Dendritic cell treated with granulocyte-macrophage colony-stimulating factor and Interleukin-4, amounts not matched to agents 40 ng/mL and 50 ng/mL, for 4 days (primary cell): ENCODE measurements at regions not wholly inside any gene's neighbourhood (a gene's known extent, or its start where the extent isn't known, plus 50 kb on each side); places are given as distances from the start of the nearest gene placed in this dataset.

ENCODE experiments used
- H3K27ac Mint-ChIP-seq: one replicate; pipeline ENCODE4 v1.8.0; 2022; ENCODE audit warnings: mild to moderate bottlenecking, mixed read lengths
- H3K27me3 Mint-ChIP-seq: one replicate; pipeline ENCODE4 v1.8.0; 2022; ENCODE audit warnings: mild to moderate bottlenecking, mixed read lengths
- H3K36me3 Mint-ChIP-seq: one replicate; pipeline ENCODE4 v1.8.0; 2022; ENCODE audit warnings: low read depth, mixed read lengths
- H3K4me1 Mint-ChIP-seq: one replicate; pipeline ENCODE4 v1.8.0; 2022; ENCODE audit warnings: low read depth, mixed read lengths
- H3K4me3 Mint-ChIP-seq: one replicate; pipeline ENCODE4 v1.8.0; 2022; ENCODE audit warnings: mild to moderate bottlenecking, moderate library complexity, mixed read lengths
- H3K9me3 Mint-ChIP-seq: one replicate; pipeline ENCODE4 v1.8.0; 2022; ENCODE audit warnings: mixed read lengths
- intact Hi-C: fragments of 100-400 bp; cut with micrococcal nuclease; formaldehyde crosslinking; loops from one replicate; pipeline ENCODE4 v1.15.0; 2022

- H3K4me3 Mint-ChIP-seq, result no peak overlapping the region
- H3K36me3 Mint-ChIP-seq, result no peaks in the 10 kb centered on the region
- no peak overlapping the region for H3K27ac Mint-ChIP-seq
- intact Hi-C loops, result no loop called here
- H3K4me1 Mint-ChIP-seq, result no peaks in the 10 kb centered on the region
- H3K27me3 Mint-ChIP-seq, result no peaks in the 10 kb centered on the region
- peaks cover 17% of the 10 kb centered on the region for H3K9me3 Mint-ChIP-seq
Measured at GRCh38 chr9:28834156-28834555, 1260.9 kb upstream of the C9orf72 start.

- Mint-ChIP-seq H3K9me3 (peaks cover 32% of the 10 kb centered on the region), H3K27ac (no peak overlapping the region), H3K27me3 (no peaks in the 10 kb centered on the region), H3K36me3 (no peaks in the 10 kb centered on the region), H3K4me3 (no peak overlapping the region), H3K4me1 (no peaks in the 10 kb centered on the region)
- intact Hi-C loops, result no loop called here
Measured at GRCh38 chr9:28839778-28840430, 1266.6 kb upstream of the C9orf72 start.

- H3K4me1 Mint-ChIP-seq, result no peaks in the 10 kb centered on the region
- H3K27me3 Mint-ChIP-seq, result no peaks in the 10 kb centered on the region
- intact Hi-C loops, result no loop called here
- no peak overlapping the region for H3K4me3 Mint-ChIP-seq
- no peaks in the 10 kb centered on the region for H3K36me3 Mint-ChIP-seq
- H3K27ac Mint-ChIP-seq, result no peak overlapping the region
- peaks cover 32% of the 10 kb centered on the region for H3K9me3 Mint-ChIP-seq
Measured at GRCh38 chr9:28841775-28842174, 1268.5 kb upstream of the C9orf72 start.

- intact Hi-C loops, result no loop called here
- Mint-ChIP-seq H3K4me3 (no peak overlapping the region), H3K27me3 (no peaks in the 10 kb centered on the region)
Measured at GRCh38 chr9:28847331-28847730, 1274.0 kb upstream of the C9orf72 start.

GRCh38 chr9:28848671-28849070 is 1275.4 kb upstream of the C9orf72 start:
- no peak overlapping the region for H3K27ac Mint-ChIP-seq
- intact Hi-C loops, result no loop called here
- no peaks in the 10 kb centered on the region for H3K27me3 Mint-ChIP-seq
- no peak overlapping the region for H3K4me3 Mint-ChIP-seq
- H3K36me3 Mint-ChIP-seq, result no peaks in the 10 kb centered on the region
- no peaks in the 10 kb centered on the region for H3K9me3 Mint-ChIP-seq
- no peaks in the 10 kb centered on the region for H3K4me1 Mint-ChIP-seq

More at GRCh38 chr9:28847331-28847730, 1274.0 kb upstream of the C9orf72 start:
- H3K4me1 Mint-ChIP-seq, result no peaks in the 10 kb centered on the region
- no peak overlapping the region for H3K27ac Mint-ChIP-seq
- H3K36me3 Mint-ChIP-seq, result no peaks in the 10 kb centered on the region
- H3K9me3 Mint-ChIP-seq, result no peaks in the 10 kb centered on the region

- H3K9me3 Mint-ChIP-seq, result no peaks in the 10 kb centered on the region
- H3K27ac Mint-ChIP-seq, result no peak overlapping the region
- no peaks in the 10 kb centered on the region for H3K27me3 Mint-ChIP-seq
- H3K4me1 Mint-ChIP-seq, result no peaks in the 10 kb centered on the region
- no peak overlapping the region for H3K4me3 Mint-ChIP-seq
- intact Hi-C loops, result loop anchor here (10.0 kb wide), 1 partner anchor 61 kb away; no protein-coding TSS in a partner anchor
- H3K36me3 Mint-ChIP-seq, result no peaks in the 10 kb centered on the region
Measured at GRCh38 chr9:28853477-28853876, 1280.2 kb upstream of the C9orf72 start.

- no peaks in the 10 kb centered on the region for H3K36me3 Mint-ChIP-seq
- H3K27ac Mint-ChIP-seq, result no peak overlapping the region
- no peak overlapping the region for H3K4me3 Mint-ChIP-seq
- no peaks in the 10 kb centered on the region for H3K27me3 Mint-ChIP-seq
- intact Hi-C loops, result no loop called here
- no peaks in the 10 kb centered on the region for H3K4me1 Mint-ChIP-seq
- no peaks in the 10 kb centered on the region for H3K9me3 Mint-ChIP-seq
Measured at GRCh38 chr9:28866951-28867350, 1293.7 kb upstream of the C9orf72 start.

GRCh38 chr9:28868228-28868990 is 1295.1 kb upstream of the C9orf72 start:
- H3K9me3 Mint-ChIP-seq, result no peaks in the 10 kb centered on the region
- intact Hi-C loops, result no loop called here
- no peaks in the 10 kb centered on the region for H3K27me3 Mint-ChIP-seq
- no peak overlapping the region for H3K4me3 Mint-ChIP-seq
- no peak overlapping the region for H3K27ac Mint-ChIP-seq
- no peaks in the 10 kb centered on the region for H3K36me3 Mint-ChIP-seq
- no peaks in the 10 kb centered on the region for H3K4me1 Mint-ChIP-seq

GRCh38 chr9:28882529-28882928 is 1309.2 kb upstream of the C9orf72 start:
- H3K27me3 Mint-ChIP-seq, result no peaks in the 10 kb centered on the region
- H3K27ac Mint-ChIP-seq, result no peak overlapping the region
- no peaks in the 10 kb centered on the region for H3K9me3 Mint-ChIP-seq
- no peak overlapping the region for H3K4me3 Mint-ChIP-seq
- intact Hi-C loops, result no loop called here
- H3K36me3 Mint-ChIP-seq, result no peaks in the 10 kb centered on the region
- no peaks in the 10 kb centered on the region for H3K4me1 Mint-ChIP-seq

- intact Hi-C loops, result no loop called here
- no peaks in the 10 kb centered on the region for H3K36me3 Mint-ChIP-seq
- H3K4me1 Mint-ChIP-seq, result no peaks in the 10 kb centered on the region
- H3K9me3 Mint-ChIP-seq, result no peaks in the 10 kb centered on the region
- no peak overlapping the region for H3K27ac Mint-ChIP-seq
- no peaks in the 10 kb centered on the region for H3K27me3 Mint-ChIP-seq
- H3K4me3 Mint-ChIP-seq, result no peak overlapping the region
Measured at GRCh38 chr9:28883234-28883633, 1310.0 kb upstream of the C9orf72 start.

GRCh38 chr9:28887188-28887884 is 1314.1 kb upstream of the C9orf72 start:
- no peak overlapping the region for H3K4me3 Mint-ChIP-seq
- intact Hi-C loops, result no loop called here
- H3K36me3 Mint-ChIP-seq, result no peaks in the 10 kb centered on the region

GRCh38 chr9:28888806-28889205 is 1315.5 kb upstream of the C9orf72 start:
- intact Hi-C loops, result no loop called here
- H3K4me1 Mint-ChIP-seq, result no peaks in the 10 kb centered on the region
- H3K36me3 Mint-ChIP-seq, result no peaks in the 10 kb centered on the region
- H3K9me3 Mint-ChIP-seq, result no peaks in the 10 kb centered on the region
- H3K4me3 Mint-ChIP-seq, result no peak overlapping the region
- H3K27ac Mint-ChIP-seq, result no peak overlapping the region
- no peaks in the 10 kb centered on the region for H3K27me3 Mint-ChIP-seq

More at GRCh38 chr9:28887188-28887884, 1314.1 kb upstream of the C9orf72 start:
- no peaks in the 10 kb centered on the region for H3K9me3 Mint-ChIP-seq
- H3K4me1 Mint-ChIP-seq, result no peaks in the 10 kb centered on the region
- no peaks in the 10 kb centered on the region for H3K27me3 Mint-ChIP-seq
- no peak overlapping the region for H3K27ac Mint-ChIP-seq

- H3K4me1 Mint-ChIP-seq, result no peaks in the 10 kb centered on the region
- H3K27ac Mint-ChIP-seq, result no peak overlapping the region
- H3K4me3 Mint-ChIP-seq, result no peak overlapping the region
- H3K36me3 Mint-ChIP-seq, result no peaks in the 10 kb centered on the region
- intact Hi-C loops, result no loop called here
- H3K27me3 Mint-ChIP-seq, result no peaks in the 10 kb centered on the region
- no peaks in the 10 kb centered on the region for H3K9me3 Mint-ChIP-seq
Measured at GRCh38 chr9:28892538-28892937, 1319.3 kb upstream of the C9orf72 start.

GRCh38 chr9:28899267-28899666 is 1326.0 kb upstream of the C9orf72 start:
- Mint-ChIP-seq H3K4me3 (no peak overlapping the region), H3K27ac (no peak overlapping the region), H3K4me1 (no peaks in the 10 kb centered on the region), H3K9me3 (peaks cover 33% of the 10 kb centered on the region), H3K36me3 (no peaks in the 10 kb centered on the region), H3K27me3 (no peaks in the 10 kb centered on the region)
- intact Hi-C loops, result no loop called here
